ENCODE measurements at regions not wholly inside any gene's neighbourhood (a gene's known extent, or its start where the extent isn't known, plus 50 kb on each side); places are given as distances from the start of the nearest gene placed in this dataset.

DNA sequence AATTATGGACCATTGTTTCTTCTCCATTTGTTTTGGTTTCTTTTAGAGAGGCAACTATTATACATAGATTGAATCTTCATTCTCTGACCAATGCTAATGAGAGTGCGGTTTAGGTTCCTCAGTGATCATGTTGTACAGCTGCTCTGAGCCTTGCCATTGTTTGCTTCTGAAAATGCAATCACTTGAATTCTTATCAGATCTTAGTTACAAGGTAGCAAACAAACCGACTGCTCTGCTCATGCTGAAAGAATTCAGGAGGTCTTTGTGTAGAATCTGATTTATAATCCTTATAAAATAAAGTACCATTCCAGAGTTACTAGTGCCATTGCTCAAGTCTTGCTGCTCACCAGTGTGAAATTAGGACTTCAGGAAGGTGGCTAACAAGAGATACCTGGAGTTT lies 569.1 kb upstream of the ID4 start:
- in situ Hi-C loops (cut with MboI; ENCODE audit: low pct_unique_long_range_greater_than_20kb, low sequenced_read_pairs): no loop called here
- no peak for DNase-seq

DNA sequence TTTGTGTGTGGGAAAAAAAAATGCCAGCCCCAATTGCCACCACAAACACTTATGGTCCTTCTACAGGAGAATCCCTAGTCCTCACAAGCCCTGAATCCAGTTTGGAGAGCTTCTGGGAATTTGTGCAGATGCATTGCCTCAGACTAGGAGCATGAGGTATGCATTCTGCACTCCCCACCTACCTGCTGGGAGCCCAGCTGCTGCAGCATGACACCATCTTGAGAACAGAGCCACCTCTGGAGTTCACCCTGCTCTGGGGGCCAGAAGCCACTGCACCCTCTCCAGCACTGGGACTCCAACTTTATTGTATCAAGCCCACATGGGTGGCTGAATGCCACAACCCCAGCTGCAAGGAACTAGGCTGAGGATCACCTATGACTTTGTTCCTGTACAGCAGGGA lies 568.5 kb upstream of the ID4 start:
- in situ Hi-C loops (cut with MboI; ENCODE audit: low pct_unique_long_range_greater_than_20kb, low sequenced_read_pairs): no loop called here
- DNase-seq: no peak

DNA sequence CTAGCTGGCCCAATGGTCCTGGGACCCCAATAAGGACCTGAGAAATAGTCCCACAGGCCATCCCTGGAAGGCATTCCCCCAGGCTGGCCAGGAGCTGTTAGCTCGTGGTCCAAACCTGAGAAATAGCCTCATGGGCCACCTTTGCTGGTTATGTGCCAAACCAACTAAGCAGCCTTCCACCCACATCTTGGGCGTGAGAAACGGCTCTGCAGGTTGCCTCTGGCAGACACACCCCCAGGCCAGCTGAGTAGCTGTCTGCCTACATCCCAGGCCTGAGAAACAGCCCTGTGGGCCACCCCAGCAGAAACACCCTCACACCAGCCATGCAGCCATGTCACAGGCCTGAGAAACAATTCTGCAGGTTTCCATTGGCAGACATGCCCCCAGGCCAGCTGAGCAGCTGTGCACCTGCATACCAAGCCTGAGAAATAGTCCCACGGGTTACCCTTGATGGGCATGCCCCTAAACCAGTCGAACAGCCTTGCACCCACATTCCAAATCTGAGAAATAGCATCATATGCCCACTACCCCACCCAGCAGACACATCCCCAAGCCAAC lies 567.8 kb upstream of the ID4 start:
- in situ Hi-C loops (cut with MboI; ENCODE audit: low pct_unique_long_range_greater_than_20kb, low sequenced_read_pairs): no loop called here
- no peak for DNase-seq

DNA sequence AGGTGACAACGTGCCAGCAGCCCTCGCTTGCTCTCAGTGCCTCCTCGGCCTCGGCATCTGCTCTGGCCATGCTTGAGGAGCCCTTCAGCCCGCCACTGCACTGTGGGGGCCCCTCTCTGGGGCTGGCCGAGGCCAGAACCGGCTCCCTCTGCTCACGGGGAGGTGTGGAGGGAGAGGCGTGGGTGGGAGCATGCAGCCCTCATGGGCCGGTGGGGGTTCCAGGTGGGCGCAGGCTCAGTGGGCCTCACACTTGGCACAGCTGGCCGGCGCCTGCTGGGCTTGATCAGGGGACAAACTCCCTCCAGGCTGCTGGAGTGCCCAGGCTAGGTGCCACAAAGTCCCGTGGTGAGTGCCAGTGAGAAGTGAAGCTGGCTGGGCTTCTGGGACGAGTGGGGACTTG lies 566.6 kb upstream of the ID4 start:
- DNase-seq: no peak
- in situ Hi-C loops (cut with MboI; ENCODE audit: low pct_unique_long_range_greater_than_20kb, low sequenced_read_pairs): no loop called here

GRCh38 chr6:19279273-19279684 lies 557.9 kb upstream of the ID4 start:
- DNase-seq: no peak
- in situ Hi-C loops (cut with MboI; ENCODE audit: low pct_unique_long_range_greater_than_20kb, low sequenced_read_pairs): no loop called here

DNA sequence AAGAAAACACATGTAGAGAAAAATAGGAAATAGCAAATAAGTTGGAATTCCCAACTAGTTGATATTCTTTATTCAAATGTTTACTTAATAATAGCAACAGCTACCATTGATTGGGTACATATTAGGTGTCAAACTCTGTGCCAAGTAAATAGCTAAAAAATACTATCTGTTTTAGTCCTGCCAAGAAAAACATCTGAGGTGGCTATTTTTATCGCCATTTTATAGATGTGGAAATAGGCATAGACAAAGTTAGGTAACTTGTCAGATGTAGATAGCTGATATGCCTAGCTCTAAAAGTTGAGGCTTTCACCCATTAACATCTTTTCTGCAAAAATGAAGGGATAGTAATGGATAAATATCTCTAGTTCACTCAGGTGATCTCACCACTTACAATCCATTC lies 549.2 kb upstream of the ID4 start:
- in situ Hi-C loops (cut with MboI; ENCODE audit: low pct_unique_long_range_greater_than_20kb, low sequenced_read_pairs): no loop called here
- no peak for DNase-seq

GRCh38 chr6:19289457-19289856 lies 547.7 kb upstream of the ID4 start:
- DNase-seq: no peak
- in situ Hi-C loops (cut with MboI; ENCODE audit: low pct_unique_long_range_greater_than_20kb, low sequenced_read_pairs): no loop called here

- DNase-seq: no peak
- in situ Hi-C loops (cut with MboI; ENCODE audit: low pct_unique_long_range_greater_than_20kb, low sequenced_read_pairs): no loop called here
Observed at GRCh38 chr6:19297880-19298279, 539.3 kb upstream of the ID4 start.

GRCh38 chr6:19298421-19298820 lies 538.7 kb upstream of the ID4 start:
- in situ Hi-C loops (cut with MboI; ENCODE audit: low pct_unique_long_range_greater_than_20kb, low sequenced_read_pairs): no loop called here
- DNase-seq: no peak

DNA sequence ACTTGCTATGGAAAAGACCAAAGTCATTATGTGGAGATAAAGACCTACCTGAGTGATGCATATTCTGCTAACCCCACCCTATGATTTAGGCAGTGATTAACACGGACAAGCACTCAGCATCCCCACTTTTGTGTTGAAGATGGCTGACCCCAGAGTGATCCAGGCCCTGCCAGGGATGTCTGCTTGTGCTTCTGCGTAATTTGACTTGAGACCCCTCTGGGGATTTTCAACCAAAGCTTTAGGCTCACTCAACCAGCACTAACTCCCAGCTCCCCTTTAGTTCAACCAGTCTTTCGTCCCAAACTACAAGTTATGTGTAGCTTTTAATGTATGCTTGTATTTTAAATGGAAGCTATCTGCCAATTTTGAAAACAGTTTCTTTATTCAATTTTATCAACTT lies 538.0 kb upstream of the ID4 start:
- in situ Hi-C loops (cut with MboI; ENCODE audit: low pct_unique_long_range_greater_than_20kb, low sequenced_read_pairs): no loop called here
- no peak for DNase-seq

DNA sequence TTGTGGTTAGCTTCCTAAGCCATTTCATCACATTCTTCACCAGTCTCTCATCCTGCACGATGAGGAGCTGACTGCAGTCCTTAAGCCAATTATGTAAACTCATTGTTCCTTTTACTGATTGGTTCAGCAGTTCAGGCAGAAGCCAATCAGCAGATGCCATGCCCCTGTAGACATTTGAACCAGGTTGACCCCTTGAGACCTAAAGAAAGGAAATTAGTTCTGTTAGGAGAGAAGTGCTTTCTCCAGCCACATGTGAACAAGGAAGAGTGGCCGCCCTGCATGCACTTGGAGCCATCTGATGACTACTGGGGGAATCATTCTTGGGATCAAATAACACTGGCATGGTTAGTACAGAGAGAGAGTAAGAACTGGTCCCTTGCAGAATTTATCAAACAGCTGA lies 535.2 kb upstream of the ID4 start:
- in situ Hi-C loops (cut with MboI; ENCODE audit: low pct_unique_long_range_greater_than_20kb, low sequenced_read_pairs): no loop called here
- DNase-seq: no peak

- in situ Hi-C loops (cut with MboI; ENCODE audit: low pct_unique_long_range_greater_than_20kb, low sequenced_read_pairs): no loop called here
- DNase-seq: no peak
Observed at GRCh38 chr6:19303383-19303782, 533.8 kb upstream of the ID4 start.

DNA sequence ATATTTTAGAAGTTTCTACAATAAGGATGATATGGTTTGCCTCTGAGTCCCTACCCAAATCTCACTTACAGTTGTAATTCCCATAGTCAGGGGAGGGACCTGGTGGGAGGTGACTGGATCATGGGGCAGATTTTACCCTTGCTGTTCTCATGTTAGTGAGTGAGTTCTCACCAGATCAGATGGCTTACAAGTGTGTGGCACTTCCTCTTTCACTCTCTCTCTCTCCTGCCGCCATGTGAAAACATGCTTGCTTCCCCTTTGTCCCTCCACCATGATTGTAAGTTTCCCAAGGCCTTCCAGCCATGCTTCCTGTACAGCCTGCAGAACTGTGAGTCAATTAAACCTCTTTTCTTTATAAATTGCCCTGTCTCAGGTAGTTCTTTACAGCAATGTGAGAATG lies 527.5 kb upstream of the ID4 start:
- DNase-seq: peak; percentile 30
- in situ Hi-C loops (cut with MboI; ENCODE audit: low pct_unique_long_range_greater_than_20kb, low sequenced_read_pairs): no loop called here

DNA sequence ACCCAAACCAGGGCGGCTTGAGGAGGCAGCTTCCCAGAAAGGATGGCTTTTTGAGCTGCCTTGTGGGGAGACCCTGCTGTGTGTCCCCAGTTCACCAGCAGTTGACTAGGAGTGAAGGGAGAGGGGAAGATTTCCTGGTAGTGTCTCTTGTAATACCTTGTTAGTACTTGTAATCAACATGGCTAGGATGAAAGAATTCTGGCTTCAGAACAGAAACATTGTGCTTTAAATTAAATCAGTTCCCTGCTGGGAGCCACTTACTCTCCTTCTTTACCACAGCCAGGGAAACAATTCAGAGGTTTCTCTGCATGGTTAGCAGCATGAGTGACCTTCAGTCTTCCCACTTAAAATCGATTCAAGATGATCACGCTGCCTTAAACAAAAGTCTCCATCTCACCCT lies 525.4 kb upstream of the ID4 start:
- in situ Hi-C loops (cut with MboI; ENCODE audit: low pct_unique_long_range_greater_than_20kb, low sequenced_read_pairs): no loop called here
- DNase-seq: no peak

DNA sequence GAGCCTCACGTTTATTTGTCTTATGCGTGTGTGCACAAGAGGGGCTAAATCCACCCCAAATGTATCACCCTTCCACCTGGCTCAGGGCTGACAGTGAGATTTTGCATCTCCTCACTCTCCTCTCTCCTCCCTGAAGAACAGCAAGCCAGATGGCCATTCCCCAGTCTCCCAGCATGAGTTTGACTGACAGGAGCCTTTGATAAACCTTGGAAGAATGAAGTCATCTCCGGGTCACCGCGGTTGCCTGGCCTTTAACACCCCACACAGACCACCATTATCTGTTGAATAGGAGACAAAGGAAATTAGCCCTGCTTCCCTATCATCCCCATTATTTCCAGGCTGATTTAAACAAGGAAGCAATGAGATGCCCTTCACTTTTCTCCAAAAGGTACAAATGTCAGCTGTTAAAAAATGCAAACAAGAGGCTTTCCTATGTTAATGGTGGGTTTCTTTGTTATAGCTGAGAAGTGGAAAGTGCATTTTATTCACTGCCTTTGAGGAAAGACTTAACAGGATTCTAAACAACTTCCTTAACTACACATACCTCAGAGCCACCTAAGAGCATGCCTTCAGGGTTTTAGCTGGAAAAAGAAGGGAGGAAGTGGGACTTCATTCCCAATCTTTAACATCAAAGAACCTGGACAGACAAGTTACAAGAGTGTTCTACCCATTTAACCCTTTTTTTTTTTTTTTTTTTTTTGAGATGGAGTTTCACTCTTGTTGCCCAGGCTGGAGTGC lies 524.8 kb upstream of the ID4 start:
- no peak for DNase-seq
- in situ Hi-C loops (cut with MboI; ENCODE audit: low pct_unique_long_range_greater_than_20kb, low sequenced_read_pairs): no loop called here

DNA sequence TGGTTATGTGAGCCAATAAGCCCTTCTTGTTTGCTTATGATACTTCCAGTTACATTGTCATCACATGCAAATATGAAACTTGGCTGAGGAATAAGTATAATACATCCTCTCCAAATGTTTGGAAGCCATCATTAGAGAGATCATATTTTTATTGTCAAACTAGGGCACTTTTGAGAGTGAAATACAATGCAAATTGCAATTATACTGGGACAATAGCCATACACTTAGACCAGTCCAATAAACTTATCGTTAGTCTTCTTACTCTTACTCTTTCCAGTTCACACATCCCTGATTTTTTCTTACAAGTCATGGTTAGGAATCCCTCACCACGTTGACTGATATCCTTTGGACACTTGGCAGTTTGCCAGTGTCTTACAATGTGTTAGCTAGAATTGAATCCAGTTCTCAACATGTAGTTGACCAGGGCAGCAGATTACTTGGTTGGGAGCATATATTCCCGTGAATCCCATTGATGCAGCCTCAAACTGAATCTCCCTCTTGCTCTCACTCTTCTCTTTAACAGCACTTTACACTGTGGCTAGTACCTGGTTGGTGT lies 519.7 kb upstream of the ID4 start:
- DNase-seq: no peak
- in situ Hi-C loops (cut with MboI; ENCODE audit: low pct_unique_long_range_greater_than_20kb, low sequenced_read_pairs): no loop called here

- no peak for DNase-seq
- in situ Hi-C loops (cut with MboI; ENCODE audit: low pct_unique_long_range_greater_than_20kb, low sequenced_read_pairs): no loop called here
Observed at GRCh38 chr6:19319005-19319404, 518.2 kb upstream of the ID4 start.

DNA sequence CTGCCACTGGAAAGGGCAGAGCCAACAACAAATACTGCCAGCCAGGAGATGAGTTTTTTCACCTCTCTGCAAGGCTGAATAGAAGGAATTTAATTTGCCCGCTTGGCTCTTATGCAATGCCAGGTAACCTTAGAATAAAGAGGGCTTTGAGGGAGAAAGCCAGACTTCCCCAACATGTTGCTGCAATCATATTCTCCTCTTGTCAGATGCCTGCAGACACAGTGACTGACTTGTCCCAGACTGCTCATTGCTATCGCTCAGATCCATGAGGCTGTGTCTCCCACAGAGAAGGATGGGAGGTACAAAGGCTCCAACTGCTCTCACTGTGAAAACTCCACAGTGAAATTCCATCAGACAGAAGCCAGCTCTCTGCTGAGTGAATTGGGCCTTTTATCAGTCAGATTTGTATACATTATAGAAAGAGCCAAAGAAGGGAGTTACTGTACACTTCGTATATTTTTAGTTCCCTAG lies 517.0 kb upstream of the ID4 start:
- in situ Hi-C loops (cut with MboI; ENCODE audit: low pct_unique_long_range_greater_than_20kb, low sequenced_read_pairs): no loop called here
- no peak for DNase-seq

- no peak for DNase-seq
- in situ Hi-C loops (cut with MboI; ENCODE audit: low pct_unique_long_range_greater_than_20kb, low sequenced_read_pairs): no loop called here
Observed at GRCh38 chr6:19322691-19323485, 514.3 kb upstream of the ID4 start.

DNA sequence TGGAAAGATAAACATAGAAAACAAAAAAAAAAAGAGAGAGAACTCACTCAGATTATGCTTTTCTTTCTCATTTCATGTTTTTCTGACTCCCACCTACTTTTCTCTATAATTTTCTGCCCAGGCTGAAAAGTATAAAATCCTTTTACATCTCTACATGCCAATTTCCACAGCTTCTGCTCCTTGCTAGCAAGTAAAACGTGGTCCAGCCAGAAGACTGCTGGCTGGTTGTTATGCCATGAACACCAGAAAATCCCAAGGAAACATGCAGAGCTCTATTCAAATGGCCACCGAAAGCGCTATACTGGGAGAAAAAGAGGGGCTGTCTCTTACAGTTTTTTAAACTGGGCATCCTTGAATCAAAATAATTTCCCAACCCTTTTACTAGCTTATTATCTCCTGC lies 512.8 kb upstream of the ID4 start:
- in situ Hi-C loops (cut with MboI; ENCODE audit: low pct_unique_long_range_greater_than_20kb, low sequenced_read_pairs): no loop called here
- DNase-seq: no peak

All from KBM-7 (cell line).